ENCODE measurements at regions not wholly inside any gene's neighbourhood (a gene's known extent, or its start where the extent isn't known, plus 50 kb on each side); places are given as distances from the start of the nearest gene placed in this dataset.

GRCh38 chr9:7258688-7259396, 501.1 kb downstream of the KDM4C start (continued):
- no peak for TF ChIP-seq SIX5 (IDR thresholded peaks at IDR 0.05; ENCODE audit: low read depth, low read length)
- TF ChIP-seq BCL11A (IDR thresholded peaks at IDR 0.05; ENCODE audit: low read depth in 2 of 2, low read length in 2 of 2) = no peak
- no peak for TF ChIP-seq KDM4A (IDR thresholded peaks at IDR 0.05; ENCODE audit: low read depth, low read length, severe bottlenecking)
- no peak for TF ChIP-seq TCF12 (IDR thresholded peaks at IDR 0.05; ENCODE audit: low read depth, low read length)
- TF ChIP-seq SP4 (IDR thresholded peaks at IDR 0.05; ENCODE audit: low read length) = no peak
- TF ChIP-seq SP2 (IDR thresholded peaks at IDR 0.05; ENCODE audit: low read length) = no peak
- TF ChIP-seq JUND (IDR thresholded peaks at IDR 0.05; ENCODE audit: low read length) = no peak
- TF ChIP-seq RBBP5 (IDR thresholded peaks at IDR 0.05; ENCODE audit: borderline replicate concordance, low read depth, low read length) = no peak

Data from H1 (cell line).